Type B pancreatic cell (in vitro differentiated cells): ENCODE measurements at regions not wholly inside any gene's neighbourhood (a gene's known extent, or its start where the extent isn't known, plus 50 kb on each side); places are given as distances from the start of the nearest gene placed in this dataset.

Experiments
- DNase-seq: peaks from one replicate; pipeline ENCODE4 v3.0.0; 2021; ENCODE audit warnings: mixed read lengths; ENCODE audit not compliant: unreplicated experiment; ENCODE audit errors: extremely low spot score
- H3K27ac Mint-ChIP-seq: 2 replicates; pipeline ENCODE4 v1.8.0; 2021; ENCODE audit warnings: mild to moderate bottlenecking, mixed read lengths
- H3K27me3 Mint-ChIP-seq: 2 replicates; pipeline ENCODE4 v1.8.0; 2021; ENCODE audit warnings: mixed read lengths
- H3K36me3 Mint-ChIP-seq: 2 replicates; pipeline ENCODE4 v1.8.0; 2021; ENCODE audit warnings: mixed read lengths
- H3K4me1 Mint-ChIP-seq: one replicate; pipeline ENCODE4 v1.8.0; 2021; ENCODE audit warnings: mixed read lengths; ENCODE audit not compliant: unreplicated experiment
- H3K4me3 Mint-ChIP-seq: 2 replicates; pipeline ENCODE4 v1.8.0; 2021; ENCODE audit warnings: mild to moderate bottlenecking, mixed read lengths
- H3K9me3 Mint-ChIP-seq: 2 replicates; pipeline ENCODE4 v1.8.0; 2021; ENCODE audit warnings: mixed read lengths
- CTCF ChIP-seq: fragments of 200-600 bp; sonication (generic); conservative IDR thresholded peaks from 2 replicates; pipeline ENCODE4 v1.5.0; 2021; ENCODE audit warnings: antibody characterized with exemption, mild to moderate bottlenecking

GRCh38 chr9:80948876-80949275, 740.5 kb downstream of the TLE1 start:
- Mint-ChIP-seq H3K9me3 (no peaks in the 10 kb centered on the region), H3K4me3 (no peak overlapping the region), H3K27me3 (peaks cover 7% of the 10 kb centered on the region), H3K36me3 (no peaks in the 10 kb centered on the region), H3K27ac (no peak overlapping the region), H3K4me1 (peaks cover 23% of the 10 kb centered on the region)
- DNase-seq = no peak
- no peak for TF ChIP-seq CTCF

- Mint-ChIP-seq H3K4me1 (peaks cover 21% of the 10 kb centered on the region), H3K36me3 (no peaks in the 10 kb centered on the region), H3K9me3 (no peaks in the 10 kb centered on the region), H3K27ac (no peak overlapping the region), H3K27me3 (peaks cover 8% of the 10 kb centered on the region), H3K4me3 (no peak overlapping the region)
- no peak for DNase-seq
- peak; percentile 50 for TF ChIP-seq CTCF
These were observed 741.3 kb downstream of the TLE1 start for GRCh38 chr9:80948066-80948465.

GRCh38 chr9:80946496-80947170, 742.7 kb downstream of the TLE1 start:
- no peaks in the 10 kb centered on the region for H3K9me3 Mint-ChIP-seq
- H3K36me3 Mint-ChIP-seq = no peaks in the 10 kb centered on the region
- peaks cover 11% of the 10 kb centered on the region for H3K4me1 Mint-ChIP-seq
- DNase-seq = no peak
- H3K27me3 Mint-ChIP-seq = peaks cover 8% of the 10 kb centered on the region
- no peak for TF ChIP-seq CTCF
- H3K27ac Mint-ChIP-seq = no peak overlapping the region
- H3K4me3 Mint-ChIP-seq = no peak overlapping the region

GRCh38 chr9:80945436-80945835, 743.9 kb downstream of the TLE1 start:
- no peaks in the 10 kb centered on the region for H3K9me3 Mint-ChIP-seq
- DNase-seq = no peak
- H3K4me1 Mint-ChIP-seq = peaks cover 11% of the 10 kb centered on the region
- no peaks in the 10 kb centered on the region for H3K36me3 Mint-ChIP-seq
- no peak overlapping the region for H3K4me3 Mint-ChIP-seq
- H3K27me3 Mint-ChIP-seq = peaks cover 8% of the 10 kb centered on the region
- TF ChIP-seq CTCF = no peak
- no peak overlapping the region for H3K27ac Mint-ChIP-seq

GRCh38 chr9:80937645-80938044, 751.7 kb downstream of the TLE1 start:
- Mint-ChIP-seq H3K27ac (no peak overlapping the region), H3K4me1 (no peaks in the 10 kb centered on the region), H3K36me3 (no peaks in the 10 kb centered on the region), H3K9me3 (no peaks in the 10 kb centered on the region), H3K4me3 (no peak overlapping the region), H3K27me3 (no peaks in the 10 kb centered on the region)
- no peak for TF ChIP-seq CTCF
- no peak for DNase-seq

GRCh38 chr9:80934095-80934494, 755.3 kb downstream of the TLE1 start:
- no peak overlapping the region for H3K27ac Mint-ChIP-seq
- no peaks in the 10 kb centered on the region for H3K27me3 Mint-ChIP-seq
- no peaks in the 10 kb centered on the region for H3K4me1 Mint-ChIP-seq
- H3K4me3 Mint-ChIP-seq = no peak overlapping the region
- no peaks in the 10 kb centered on the region for H3K36me3 Mint-ChIP-seq
- TF ChIP-seq CTCF = no peak
- no peak for DNase-seq
- H3K9me3 Mint-ChIP-seq = no peaks in the 10 kb centered on the region
